ENCODE measurements at regions not wholly inside any gene's neighbourhood (a gene's known extent, or its start where the extent isn't known, plus 50 kb on each side); places are given as distances from the start of the nearest gene placed in this dataset.
"Not testable (repeated sequence)": the region's sequence is repeated elsewhere in the genome, so short reads cannot be mapped to it uniquely, and the experiment has no call there.

DNA sequence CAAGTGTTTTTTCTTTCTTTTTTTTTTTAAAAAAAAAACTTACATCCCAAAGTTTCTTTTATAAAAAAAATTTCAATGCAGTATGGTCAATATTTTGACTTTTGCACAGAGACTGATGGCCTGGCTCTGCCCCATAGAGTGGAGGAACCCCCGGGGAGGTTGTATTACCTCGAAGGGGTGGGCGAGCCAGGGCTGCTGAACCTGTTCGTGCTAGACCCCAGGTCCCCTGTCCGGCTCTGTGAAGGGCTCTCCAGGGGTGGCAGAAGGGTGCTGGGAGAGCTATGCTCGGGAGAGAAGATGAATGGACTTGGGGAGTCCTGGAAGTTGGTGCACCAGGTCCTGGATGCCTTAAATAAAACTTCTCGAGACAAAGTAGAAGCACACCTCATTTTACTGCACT is 446.4 kb upstream of the KLF6 start:
- TF ChIP-seq, protein P1, sequence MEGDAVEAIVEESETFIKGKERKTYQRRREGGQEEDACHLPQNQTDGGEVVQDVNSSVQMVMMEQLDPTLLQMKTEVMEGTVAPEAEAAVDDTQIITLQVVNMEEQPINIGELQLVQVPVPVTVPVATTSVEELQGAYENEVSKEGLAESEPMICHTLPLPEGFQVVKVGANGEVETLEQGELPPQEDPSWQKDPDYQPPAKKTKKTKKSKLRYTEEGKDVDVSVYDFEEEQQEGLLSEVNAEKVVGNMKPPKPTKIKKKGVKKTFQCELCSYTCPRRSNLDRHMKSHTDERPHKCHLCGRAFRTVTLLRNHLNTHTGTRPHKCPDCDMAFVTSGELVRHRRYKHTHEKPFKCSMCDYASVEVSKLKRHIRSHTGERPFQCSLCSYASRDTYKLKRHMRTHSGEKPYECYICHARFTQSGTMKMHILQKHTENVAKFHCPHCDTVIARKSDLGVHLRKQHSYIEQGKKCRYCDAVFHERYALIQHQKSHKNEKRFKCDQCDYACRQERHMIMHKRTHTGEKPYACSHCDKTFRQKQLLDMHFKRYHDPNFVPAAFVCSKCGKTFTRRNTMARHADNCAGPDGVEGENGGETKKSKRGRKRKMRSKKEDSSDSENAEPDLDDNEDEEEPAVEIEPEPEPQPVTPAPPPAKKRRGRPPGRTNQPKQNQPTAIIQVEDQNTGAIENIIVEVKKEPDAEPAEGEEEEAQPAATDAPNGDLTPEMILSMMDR (IDR thresholded peaks at IDR 0.05): no peak
- no peaks in the 10 kb centered on the region for H3K9me3 ChIP-seq
- H3K27ac ChIP-seq: no peak overlapping the region
- no peak overlapping the region for H3K4me3 ChIP-seq (ENCODE audit: low read depth in 1 of 2, low read length in 1 of 2)
- H3K27me3 ChIP-seq: no peaks in the 10 kb centered on the region
- no peaks in the 10 kb centered on the region for H3K4me1 ChIP-seq (ENCODE audit: control insufficient read depth in 1 of 2, insufficient read depth in 1 of 2, low read depth in 1 of 2, low read length in 1 of 2)
- no peaks in the 10 kb centered on the region for H3K36me3 ChIP-seq

DNA sequence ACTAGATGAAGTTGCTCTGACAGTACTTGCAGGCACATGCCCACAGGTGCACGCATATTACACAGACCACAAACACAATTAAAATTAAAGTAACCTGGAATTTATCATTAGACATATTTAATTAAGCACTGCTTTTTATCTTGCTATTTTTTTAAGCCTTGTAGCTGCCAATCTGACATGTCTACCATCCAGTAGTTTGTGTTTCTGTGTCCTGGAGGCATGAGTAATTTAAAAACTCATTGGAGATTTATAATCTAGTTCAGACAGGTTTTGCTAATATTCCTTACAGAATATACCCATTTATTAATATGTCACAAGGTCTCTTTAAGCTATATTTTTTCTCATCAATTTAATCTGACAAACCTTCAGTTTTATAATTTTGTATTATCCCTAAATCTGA is 445.0 kb upstream of the KLF6 start:
- no peaks in the 10 kb centered on the region for H3K9me3 ChIP-seq
- H3K4me3 ChIP-seq (ENCODE audit: low read depth in 1 of 2, low read length in 1 of 2): no peak overlapping the region
- no peaks in the 10 kb centered on the region for H3K4me1 ChIP-seq (ENCODE audit: control insufficient read depth in 1 of 2, insufficient read depth in 1 of 2, low read depth in 1 of 2, low read length in 1 of 2)
- H3K36me3 ChIP-seq: no peaks in the 10 kb centered on the region
- H3K27ac ChIP-seq: no peak overlapping the region
- TF ChIP-seq, protein P1 (IDR thresholded peaks at IDR 0.05): no peak
- no peaks in the 10 kb centered on the region for H3K27me3 ChIP-seq

DNA sequence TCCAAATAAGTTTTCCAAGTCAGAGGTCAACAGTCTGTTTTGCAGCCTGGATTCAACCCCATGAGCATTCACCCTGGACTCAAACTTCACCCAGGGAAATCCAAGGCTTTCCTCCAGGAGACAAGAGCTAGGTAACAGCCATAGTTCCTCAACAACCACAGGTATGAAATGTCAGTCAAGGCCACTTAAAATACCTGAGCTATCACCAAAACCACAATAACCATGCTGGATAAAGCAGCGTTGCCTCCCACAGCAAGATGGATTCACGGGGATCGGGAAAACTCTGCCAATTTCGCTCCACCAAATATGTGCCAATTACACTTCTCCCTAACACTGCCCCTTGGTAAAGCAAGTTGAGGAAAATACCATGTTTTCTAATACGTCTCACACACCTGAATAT is 444.1 kb upstream of the KLF6 start:
- TF ChIP-seq, protein P1 (IDR thresholded peaks at IDR 0.05): no peak
- Histone ChIP-seq H3K4me1 (ENCODE audit: control insufficient read depth in 1 of 2, insufficient read depth in 1 of 2, low read depth in 1 of 2, low read length in 1 of 2) (no peaks in the 10 kb centered on the region), H3K27me3 (no peaks in the 10 kb centered on the region)

DNA sequence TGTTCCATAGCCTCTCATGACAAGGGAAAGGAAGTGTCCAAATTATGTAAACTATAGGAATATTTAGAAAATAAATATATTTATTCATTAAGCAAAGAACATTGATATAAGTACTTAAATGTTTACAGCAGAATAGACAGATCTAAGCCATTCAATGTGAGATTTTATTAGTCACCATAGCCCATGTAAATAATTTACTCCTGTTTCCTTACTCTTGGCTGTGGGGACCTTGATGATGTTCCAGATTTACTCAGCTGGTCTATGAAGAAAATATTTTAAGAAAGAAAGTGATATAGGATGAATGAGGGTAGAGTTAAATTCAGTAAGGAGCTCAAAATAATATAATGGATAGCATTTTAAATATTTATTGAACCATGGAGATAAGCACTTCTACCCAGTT is 442.6 kb upstream of the KLF6 start:
- Histone ChIP-seq H3K9me3 (no peaks in the 10 kb centered on the region), H3K4me1 (ENCODE audit: control insufficient read depth in 1 of 2, insufficient read depth in 1 of 2, low read depth in 1 of 2, low read length in 1 of 2) (no peaks in the 10 kb centered on the region), H3K4me3 (ENCODE audit: low read depth in 1 of 2, low read length in 1 of 2) (no peak overlapping the region), H3K27ac (no peak overlapping the region), H3K27me3 (no peaks in the 10 kb centered on the region), H3K36me3 (no peaks in the 10 kb centered on the region)
- TF ChIP-seq, protein P1 (IDR thresholded peaks at IDR 0.05): no peak

More for the DNA sequence above, 444.1 kb upstream of the KLF6 start:
- no peaks in the 10 kb centered on the region for H3K9me3 ChIP-seq
- no peaks in the 10 kb centered on the region for H3K36me3 ChIP-seq
- H3K27ac ChIP-seq: no peak overlapping the region
- H3K4me3 ChIP-seq (ENCODE audit: low read depth in 1 of 2, low read length in 1 of 2): no peak overlapping the region

DNA sequence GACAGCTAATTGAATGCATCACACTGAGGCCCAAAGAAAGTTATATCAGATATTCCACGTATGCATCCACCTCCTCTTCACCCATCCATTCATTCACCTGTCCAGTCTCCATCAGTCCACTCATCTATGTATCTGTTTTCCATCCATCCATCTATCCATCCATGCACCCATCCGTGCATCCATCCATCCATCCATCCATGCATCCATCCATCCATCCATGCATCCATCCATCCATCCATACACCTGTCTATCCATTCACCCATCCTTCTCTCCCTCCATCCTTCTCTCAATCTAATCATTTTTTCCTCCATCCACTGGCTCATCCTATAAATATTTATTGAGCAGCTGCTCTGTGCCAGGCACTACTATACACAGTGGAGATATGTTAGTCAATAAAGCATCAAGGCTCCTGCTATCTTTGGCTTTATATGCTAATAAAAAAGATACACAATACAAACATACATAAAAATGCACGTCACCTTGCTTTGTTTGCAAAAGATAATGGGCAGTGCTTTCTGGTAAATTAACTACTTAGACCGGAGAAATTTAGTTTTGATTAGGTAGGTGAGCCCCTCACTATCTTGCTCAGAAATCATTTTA is 442.0 kb upstream of the KLF6 start:
- Histone ChIP-seq H3K27me3 (no peaks in the 10 kb centered on the region), H3K27ac (no peak overlapping the region), H3K9me3 (no peaks in the 10 kb centered on the region), H3K36me3 (no peaks in the 10 kb centered on the region), H3K4me1 (ENCODE audit: control insufficient read depth in 1 of 2, insufficient read depth in 1 of 2, low read depth in 1 of 2, low read length in 1 of 2) (no peaks in the 10 kb centered on the region), H3K4me3 (ENCODE audit: low read depth in 1 of 2, low read length in 1 of 2) (no peak overlapping the region)
- TF ChIP-seq, protein P1 (IDR thresholded peaks at IDR 0.05): no peak

DNA sequence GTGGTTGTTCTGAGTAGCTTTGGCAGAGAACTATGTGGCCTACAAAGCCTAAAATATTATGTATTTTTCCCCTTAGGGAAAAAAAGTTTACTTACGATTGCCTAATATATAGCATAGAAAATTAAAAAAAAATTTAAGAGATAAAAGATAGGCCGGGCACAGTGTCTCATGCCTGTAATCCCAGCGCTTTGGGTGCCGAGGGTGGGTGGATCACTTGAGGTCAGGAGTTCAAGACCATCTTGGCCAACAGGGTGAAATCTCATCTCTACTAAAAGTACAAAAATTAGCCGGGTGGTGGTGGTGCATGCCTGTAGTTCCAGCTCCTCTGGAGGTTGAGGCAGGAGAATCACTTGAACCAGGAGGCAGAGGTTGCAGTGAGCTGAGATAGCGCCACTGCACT is 439.2 kb upstream of the KLF6 start:
- no peaks in the 10 kb centered on the region for H3K27me3 ChIP-seq
- no peaks in the 10 kb centered on the region for H3K9me3 ChIP-seq
- H3K4me3 ChIP-seq (ENCODE audit: low read depth in 1 of 2, low read length in 1 of 2): no peak overlapping the region
- H3K4me1 ChIP-seq (ENCODE audit: control insufficient read depth in 1 of 2, insufficient read depth in 1 of 2, low read depth in 1 of 2, low read length in 1 of 2): no peaks in the 10 kb centered on the region
- no peaks in the 10 kb centered on the region for H3K36me3 ChIP-seq
- TF ChIP-seq, protein P1 (IDR thresholded peaks at IDR 0.05): no peak
- H3K27ac ChIP-seq: no peak overlapping the region

DNA sequence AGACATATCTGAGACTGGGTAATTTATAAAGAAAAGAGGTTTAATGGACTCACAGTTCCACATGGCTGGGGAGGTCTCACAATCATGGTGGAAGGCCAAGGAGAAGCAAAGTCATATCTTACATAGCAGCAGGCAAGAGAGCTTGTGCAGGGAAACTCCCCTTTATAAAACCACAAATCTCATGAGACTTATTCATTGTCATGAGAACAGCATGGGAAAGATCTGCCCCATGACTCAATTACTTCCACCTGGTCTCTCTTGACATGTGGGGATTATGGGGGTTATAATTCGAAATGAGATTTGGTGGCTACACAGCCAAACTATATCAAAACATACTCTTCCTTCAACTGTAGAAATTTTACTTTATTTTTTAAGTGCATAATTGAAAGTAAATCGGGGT is 436.3 kb upstream of the KLF6 start:
- H3K36me3 ChIP-seq; H3K4me1 ChIP-seq (ENCODE audit: control insufficient read depth in 1 of 2, insufficient read depth in 1 of 2, low read depth in 1 of 2, low read length in 1 of 2); H3K27me3 ChIP-seq; H3K9me3 ChIP-seq; H3K27ac ChIP-seq; H3K4me3 ChIP-seq (ENCODE audit: low read depth in 1 of 2, low read length in 1 of 2): not testable (repeated sequence)

Measured in neutrophil (primary cell).